Putamen (tissue), 1 donor: ENCODE measurements at regions not wholly inside any gene's neighbourhood (a gene's known extent, or its start where the extent isn't known, plus 50 kb on each side); places are given as distances from the start of the nearest gene placed in this dataset.

ENCODE experiments used
- DNase-seq: peaks from one replicate; pipeline ENCODE4 v3.0.0-alpha.2; 2016; ENCODE audit warnings: low spot score

DNA sequence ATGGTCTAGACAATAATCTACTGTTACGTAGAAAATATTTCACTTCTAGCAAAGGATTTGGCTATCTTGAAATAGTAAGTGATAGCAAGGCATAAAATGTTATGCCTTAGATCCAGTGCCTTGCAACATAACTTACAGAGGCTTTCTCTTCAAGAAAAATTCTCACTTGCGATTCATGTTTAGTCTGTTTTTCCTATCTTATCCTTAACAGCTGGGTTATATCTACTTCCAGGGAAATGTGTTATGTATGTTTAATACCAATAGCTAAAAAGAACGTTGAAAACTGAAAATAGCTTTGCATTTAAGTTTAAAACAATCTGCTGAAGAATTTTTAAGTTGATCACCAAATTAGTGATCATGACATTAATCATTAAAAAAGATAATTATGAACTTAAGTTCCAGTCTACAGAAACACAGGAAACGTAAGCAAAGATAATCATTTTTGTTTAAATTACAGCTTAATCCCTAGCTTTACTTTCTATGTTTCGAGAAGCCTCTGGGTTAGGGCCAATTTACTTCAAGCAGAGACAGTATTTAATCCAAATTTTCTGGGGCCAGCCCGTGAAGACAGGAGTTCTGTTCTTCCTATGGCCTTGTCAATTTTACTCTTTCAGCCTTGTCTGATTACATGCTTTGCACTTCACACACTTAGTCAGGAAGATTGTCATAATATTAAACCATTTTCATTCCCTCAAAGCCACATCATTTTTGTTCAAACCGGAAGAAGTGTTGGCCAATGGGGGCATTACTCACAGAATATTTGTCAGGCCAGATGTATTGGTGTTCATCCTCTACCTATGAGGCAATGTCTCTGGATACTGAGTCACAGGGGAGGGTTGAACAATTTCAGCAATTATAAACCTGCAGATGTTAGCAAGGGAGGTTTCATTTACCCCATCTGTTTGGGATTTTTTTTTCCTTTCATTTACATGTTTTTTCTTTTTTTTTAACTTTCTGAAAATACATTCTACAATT is 1132.9 kb upstream of the ZEB2 start:
- no peak for DNase-seq

DNA sequence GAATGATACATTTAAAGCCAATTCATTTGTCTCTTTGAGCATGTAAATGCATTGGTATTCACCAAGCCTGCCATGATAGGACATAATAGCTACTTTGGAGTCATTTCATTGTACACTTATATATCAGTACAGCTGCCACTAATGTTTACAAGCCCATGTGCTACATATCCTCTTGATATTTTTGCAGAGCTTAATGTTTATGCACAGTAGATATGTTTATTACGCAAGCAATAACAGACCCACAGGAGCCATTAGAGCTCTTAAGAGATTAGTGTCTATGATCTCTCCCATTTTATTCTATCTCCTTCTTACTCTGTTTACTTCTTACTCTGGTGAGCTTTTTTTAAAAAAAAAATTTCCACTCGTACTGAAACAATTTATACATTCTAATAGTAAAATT is 1132.1 kb upstream of the ZEB2 start:
- no peak for DNase-seq

DNA sequence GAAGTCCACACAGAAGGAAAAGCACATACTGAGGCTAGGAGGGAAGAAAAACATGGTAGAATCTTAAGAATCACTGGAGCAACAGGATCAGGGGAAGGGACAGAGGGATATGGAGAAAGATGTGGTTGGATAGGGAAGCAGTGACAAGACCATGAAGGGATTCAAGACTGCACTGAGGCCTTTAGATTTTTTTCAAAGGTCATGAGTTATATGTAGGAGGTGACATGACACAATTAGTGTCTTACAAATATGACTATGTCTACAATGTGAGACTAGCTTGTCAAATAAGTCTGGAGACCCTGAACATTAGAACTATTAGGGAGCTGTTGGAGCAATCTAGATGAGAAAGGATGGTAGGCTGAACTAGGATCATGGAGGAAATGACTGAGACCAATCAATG is 1130.3 kb upstream of the ZEB2 start:
- no peak for DNase-seq

DNA sequence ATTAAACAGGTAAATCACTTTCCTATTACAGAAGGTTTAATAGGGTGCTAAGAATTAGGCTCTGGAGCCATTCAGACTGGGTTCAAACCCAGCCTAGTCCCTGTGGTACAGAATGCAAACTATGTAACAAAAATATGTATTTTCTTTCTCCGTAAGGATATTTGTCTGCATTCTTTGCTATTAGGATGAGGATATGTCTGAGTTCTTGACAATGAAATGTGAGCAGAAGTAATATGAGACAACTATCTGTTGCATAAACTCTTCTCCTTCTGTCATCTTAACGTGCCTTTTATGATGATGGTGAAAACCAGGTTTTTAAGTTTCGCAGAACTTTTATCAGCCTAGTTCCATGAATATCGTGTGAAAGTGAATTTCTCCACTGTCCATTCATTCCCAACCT is 1129.1 kb upstream of the ZEB2 start:
- DNase-seq: no peak

DNA sequence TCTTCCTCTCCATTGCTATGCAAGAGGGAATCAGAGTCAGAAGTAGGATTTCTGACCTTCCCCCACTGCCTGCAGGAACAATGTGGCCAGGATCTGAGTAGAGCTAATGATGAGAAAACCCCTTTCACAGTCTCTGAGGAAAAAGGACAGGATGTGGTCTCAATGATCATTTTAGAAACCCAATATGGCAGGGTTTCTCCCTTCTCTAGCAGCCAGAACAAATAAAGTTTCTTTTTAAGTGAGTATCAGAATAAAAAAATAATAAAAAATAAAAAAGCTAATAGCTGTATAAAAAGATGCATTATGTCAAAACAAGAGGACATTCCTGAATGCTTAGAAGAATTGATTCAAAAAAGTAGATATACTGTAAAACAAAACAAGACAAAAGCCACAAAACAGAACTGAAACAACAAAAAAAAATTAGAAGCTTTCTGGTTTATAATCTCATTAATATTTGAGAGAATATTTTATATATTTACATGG is 1124.9 kb upstream of the ZEB2 start:
- no peak for DNase-seq

DNA sequence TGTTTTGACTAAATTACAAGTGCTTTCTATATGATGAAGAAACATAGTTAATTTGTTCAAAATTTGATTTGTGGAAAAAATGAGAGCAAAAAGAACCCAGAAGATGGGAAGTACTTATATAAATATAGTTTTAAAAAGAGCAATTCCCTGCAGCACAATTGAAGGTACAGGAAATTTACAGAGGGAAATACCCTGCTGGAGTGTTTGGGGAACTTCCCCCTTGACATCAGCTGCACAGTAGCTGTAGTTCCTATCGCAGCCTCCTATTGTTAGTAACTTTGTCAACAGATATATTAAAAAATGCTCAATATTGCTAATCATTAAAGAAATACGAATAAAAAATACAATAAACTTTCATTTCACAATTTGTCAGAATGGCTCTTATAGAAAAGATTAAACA is 1118.8 kb upstream of the ZEB2 start:
- no peak for DNase-seq

DNA sequence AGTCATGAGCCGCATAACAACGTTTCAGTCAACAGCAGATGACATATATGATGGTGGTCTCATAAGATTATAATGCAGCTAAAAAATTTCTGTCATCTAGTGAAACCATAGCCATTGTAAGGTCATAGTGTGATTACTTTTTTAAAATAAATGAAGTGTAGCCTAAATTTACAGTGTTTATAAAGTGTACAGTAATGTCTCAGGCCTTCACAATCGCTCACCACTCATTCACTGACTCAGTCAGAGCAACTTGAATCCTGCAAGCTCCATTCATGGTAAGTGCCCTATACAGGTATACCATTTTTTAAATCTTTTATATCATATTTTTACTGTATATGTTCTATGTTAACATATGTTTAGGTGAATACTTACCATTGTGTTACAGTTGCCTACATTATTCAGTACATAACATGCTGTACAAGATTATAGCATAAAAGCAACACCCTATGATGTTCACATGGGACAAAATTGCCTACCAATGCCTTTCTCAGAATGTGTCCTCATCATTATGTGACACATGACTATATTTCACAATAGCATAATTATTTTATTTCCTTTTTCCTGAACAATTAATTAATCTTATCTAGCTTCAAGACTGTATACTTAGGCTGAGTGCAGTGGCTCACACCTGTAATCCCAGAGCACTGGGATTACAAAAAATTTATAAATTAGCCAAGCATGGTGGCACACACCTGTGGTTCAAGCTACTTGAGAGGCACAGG is 1115.9 kb upstream of the ZEB2 start:
- no peak for DNase-seq

DNA sequence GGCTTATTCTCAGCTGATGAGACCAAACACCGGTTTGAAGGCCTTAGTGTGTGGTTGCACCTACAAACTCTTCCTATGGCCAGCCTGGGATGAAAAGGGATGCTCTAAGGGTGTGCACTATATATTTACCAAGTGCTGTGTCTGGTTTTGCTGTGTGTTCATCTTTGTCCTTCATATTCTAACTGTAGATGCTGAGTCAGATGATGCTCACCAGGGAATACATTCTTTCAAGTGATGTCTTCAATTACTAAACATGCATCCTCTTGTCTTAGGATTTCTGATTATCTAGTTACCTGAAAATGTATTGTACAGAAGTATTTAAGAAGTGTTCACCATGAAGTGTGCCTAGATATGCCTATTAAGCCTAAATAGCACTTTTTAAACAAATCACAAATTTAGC is 1111.6 kb upstream of the ZEB2 start:
- no peak for DNase-seq

DNA sequence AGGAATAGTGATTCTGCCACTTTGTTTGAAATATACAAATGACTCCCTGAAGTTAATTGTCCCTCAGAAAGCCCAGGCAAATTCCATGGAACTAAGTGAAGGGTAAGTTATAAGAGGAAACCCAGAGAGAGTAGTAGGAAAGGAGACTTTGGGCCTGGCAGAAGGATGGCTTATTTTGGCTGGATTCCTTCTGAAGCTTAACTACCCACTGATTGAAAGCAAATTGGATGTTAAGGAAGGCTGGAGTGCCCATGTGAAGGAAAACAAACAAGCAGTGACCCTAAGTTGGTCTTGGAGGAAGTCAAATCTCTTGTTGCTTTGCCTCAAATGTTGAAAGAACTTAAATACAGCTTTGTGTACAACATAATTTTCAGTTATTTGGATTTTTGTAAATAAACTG is 1106.4 kb upstream of the ZEB2 start:
- DNase-seq: no peak

DNA sequence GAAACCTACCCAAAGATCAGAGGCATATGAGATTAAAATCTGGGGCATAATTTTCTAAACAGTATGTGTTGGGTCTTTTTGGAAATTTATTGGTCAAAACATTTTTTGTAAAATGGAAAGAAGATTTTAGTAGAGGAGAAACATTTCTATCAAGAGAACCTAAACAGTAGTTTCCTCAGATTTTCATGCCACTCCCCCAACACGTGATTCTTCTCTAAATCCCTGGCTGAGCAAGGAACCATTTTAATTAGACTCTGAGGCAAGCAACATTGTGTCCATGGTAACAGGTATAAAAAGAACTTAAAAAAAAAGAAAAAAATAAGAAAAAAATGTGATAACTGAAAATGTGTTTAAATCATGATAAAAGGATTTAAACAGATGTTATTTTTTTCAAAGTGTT is 1105.2 kb upstream of the ZEB2 start:
- no peak for DNase-seq

DNA sequence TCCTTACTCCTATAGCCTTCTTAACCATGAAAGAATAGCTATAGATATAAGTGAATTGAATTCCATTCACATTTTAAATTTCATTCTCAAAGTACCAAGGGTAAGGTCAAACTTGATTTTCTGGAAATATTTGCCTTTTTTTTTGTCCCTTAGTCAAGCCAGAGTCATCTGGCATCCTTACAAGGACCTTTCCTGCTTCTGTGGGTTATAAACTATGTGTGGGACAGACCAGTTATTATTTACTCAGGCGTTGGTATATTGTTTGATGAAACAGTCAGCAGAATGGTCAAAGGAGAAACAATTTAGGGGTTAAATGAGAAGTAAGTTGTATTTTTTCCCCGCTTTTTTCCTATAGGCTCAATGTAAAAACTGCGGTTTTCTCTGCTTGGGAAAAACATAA is 1103.2 kb upstream of the ZEB2 start:
- no peak for DNase-seq

DNA sequence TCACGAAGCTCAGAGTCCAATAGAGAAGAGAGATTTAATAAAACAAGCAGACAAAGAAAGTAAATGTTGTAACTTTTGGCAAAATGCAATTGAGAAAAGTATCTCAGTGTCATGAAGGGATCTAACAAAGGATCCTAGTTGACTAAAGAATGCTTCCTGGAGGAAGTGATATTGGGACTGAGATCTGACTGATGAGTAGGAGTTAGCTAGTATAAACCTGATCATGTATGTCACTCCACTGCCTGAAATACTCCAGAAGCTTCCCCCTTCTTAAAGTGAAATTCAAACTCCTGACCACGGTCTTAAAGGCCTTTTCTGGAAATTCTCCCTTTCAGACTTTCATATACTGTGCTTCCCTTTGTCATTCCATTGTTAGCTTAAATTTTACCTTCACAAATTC is 1102.4 kb upstream of the ZEB2 start:
- DNase-seq: no peak

DNA sequence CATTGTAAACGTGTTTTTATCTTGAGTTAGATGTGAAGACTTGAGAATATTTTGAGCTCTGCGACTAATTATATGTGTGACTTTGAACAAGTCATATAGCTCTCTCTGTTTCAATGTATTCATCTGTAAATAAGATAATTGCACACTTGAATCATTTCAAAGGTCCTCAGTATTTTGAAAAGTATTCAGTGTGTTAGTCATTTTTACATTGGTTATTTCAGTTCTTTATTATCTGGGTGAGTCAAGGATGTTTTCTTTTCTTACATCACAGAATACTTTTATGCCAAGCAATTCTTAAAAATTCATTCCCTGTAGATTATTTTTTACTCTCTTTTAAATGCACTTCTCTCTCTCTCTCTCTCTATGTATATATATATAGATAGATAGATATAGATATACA is 1098.0 kb upstream of the ZEB2 start:
- no peak for DNase-seq

DNA sequence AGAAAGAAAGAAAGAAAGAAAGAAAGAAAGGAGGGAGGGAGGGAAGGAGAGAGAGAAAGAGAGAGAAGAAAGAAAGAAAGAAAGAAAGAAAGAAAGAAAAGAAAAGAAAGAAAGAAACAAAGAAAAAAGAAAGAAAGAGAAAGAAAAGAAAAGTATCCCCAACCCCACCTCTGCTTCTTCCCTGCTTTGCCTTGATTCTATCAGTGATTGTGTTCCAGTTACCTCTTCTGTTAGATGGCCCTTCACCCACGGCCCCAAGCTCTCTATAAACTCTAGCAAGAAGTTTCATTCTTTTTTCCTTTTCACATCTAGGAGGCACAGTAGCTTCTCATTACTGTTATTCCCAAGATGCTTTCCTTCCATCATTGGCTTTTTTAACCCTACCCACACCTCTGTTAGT is 1097.5 kb upstream of the ZEB2 start:
- DNase-seq: no peak

DNA sequence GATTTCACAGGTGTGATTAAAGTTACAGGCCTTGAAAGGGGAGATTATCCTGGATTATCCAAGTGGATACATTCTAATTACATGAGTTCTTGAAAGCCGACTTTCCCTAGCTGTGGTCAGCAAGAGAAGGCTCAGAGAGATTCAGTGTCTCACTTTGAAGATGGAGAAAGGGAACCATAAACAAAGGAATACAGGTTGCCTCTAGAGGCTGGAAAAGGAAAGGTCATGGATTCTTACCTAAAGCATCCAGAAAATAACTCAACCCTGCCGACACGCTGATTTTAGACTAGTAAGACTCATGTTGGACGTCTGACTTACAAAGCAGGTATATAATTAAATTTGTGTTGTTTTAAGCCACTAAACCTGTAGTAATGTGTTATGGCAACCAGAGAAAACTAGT is 1095.7 kb upstream of the ZEB2 start:
- DNase-seq: no peak

DNA sequence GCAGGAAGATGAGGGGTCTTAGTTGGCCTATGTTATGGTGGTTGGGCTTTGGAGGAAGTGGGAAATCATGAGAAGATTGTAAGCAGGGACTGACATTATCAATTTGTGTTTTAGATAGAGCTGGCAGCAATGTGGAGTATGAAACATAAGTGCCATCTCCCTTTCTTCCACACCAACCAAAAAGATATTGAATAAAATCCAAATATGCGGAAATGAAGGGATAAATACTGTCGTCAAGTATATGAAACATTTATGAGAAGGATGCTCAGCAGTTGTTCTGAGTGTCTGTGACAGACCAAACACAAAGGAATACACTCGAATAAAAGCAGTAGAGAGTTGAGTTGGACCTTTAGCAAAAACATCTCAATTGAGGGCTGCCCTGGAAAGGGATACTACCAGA is 1090.0 kb upstream of the ZEB2 start:
- no peak for DNase-seq

DNA sequence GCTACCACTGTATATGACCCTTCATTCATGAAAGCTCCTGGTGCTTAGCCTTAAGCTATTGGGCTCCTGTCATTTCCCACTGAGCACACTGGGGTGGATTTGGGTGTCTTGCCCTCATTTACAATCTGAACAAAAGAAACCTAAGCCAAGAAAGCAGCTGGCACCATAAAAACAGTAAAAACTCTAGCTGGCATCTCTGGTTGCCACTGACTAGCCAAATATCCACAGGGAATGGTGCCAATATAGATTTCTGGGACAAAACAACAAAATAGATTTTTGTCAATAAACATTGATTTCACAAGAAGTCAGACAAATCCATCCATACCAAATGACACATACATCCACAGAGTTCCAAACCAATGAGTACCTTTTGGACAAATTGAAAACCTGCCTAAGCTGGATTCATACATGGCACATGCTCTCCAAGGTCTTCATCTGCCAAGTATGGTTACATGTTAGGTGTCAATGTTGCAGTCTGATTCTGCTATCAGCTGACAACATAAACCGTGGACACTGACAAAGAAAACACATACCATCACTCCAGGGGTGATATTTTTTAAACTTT is 1081.5 kb upstream of the ZEB2 start:
- no peak for DNase-seq

DNA sequence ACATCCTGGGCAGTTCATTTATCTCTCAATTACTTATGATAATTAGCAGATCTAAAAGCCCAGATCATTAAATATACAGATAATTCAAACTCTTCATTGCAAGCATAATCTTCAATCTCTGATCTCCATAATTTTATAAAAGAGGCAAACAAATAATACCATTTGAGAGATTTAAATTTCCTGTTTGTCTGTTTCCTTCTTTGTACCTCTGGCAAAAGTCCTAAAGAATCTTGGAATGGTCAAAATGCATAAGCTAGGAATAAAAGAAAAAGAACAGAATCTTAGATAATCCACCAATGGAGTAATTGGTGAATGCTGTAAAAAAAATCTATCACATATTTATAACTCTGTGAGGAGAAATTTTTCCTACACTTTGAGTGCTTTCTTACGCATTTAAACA is 1080.9 kb upstream of the ZEB2 start:
- no peak for DNase-seq

DNA sequence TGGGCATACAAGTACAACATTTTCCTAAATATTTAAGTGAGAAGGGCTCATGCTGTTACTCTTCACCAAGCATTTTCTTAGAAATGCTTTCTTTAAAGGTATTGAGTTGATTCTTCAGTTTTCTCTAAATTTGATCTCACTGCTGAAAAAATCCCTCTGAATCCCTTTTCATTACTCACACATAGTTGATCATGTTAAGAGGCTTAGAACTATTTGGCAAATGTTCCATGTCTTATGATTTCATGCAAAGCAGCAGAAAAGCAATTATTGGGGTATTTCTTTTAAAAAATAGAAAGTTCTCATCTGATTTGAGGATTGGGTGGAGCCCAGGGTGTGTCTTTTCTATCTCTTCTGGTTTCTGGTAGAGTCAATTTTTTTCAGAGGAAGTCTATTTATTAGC is 1079.8 kb upstream of the ZEB2 start:
- no peak for DNase-seq

DNA sequence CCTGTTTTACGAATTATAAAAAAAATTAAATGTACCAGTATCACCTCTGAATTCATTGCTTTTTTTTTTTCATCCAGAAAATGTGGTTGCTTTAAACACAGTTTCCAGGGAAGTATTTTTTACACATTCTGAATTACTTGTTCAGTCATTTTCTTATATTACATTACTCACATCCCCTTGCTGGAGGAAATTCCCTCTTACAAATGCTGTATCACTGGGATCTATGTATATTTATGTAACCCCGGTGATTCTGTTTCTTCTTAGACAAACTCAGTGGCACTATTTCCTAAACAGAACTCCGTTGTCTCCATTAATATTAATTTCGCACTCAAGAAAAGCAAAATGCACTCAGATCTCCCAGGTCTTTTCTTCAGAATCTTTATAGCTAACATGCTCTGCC is 1078.5 kb upstream of the ZEB2 start:
- DNase-seq: no peak

DNA sequence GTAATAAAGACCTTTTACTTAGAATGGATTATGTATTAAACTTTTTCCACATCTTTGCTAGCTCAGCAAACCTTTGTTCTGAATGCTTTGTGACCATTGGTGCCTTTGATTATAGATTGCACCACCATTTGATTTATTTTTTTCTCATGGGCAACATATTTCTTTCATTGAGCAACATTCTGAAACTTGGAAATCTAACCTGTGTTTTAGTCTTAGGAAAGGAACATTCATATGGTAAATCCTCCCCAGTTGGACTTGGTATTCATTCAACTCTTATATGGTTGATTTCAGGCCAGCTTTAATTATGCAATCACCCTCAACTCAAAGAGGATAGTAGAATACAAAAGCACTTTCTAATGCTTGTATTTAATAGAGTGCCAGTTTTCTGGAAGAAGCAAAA is 1077.9 kb upstream of the ZEB2 start:
- no peak for DNase-seq

DNA sequence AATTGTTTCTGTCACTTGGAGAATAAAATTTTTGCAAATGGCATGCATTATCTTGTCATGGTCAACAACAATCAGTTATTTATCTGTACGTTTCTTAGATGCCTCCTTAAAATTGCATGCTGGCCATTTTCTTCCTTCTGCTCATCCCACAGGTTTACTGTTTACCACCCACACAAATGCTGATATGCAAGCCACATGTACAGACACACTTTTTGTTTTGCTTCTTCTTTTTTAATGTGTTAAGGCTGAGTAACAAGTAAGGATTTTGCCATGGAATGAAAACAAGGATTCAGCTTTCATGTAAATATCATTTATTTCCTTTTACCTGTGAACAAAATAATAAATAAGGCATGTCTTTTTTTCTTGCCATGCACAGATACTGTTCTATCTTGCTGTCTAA is 1077.1 kb upstream of the ZEB2 start:
- no peak for DNase-seq

DNA sequence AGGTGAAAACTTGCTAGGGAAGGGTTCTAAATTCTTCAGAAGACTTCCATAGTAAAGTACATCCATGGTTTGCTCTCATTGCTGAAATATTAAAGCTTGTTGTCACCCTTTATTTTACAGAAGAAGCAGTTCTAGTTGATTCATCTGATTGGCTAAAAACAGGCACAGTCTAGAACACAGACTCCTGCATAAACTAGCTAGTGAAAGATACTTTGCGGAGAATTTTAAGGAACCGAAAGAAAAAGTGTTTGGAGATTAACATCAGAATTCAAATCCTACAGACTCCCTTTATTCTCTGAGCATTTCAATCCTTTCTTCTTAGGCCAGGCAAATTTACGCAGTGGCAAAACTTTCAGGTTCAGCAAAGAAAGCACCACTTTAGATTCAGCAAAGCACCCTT is 1076.5 kb upstream of the ZEB2 start:
- no peak for DNase-seq
